NCI-H146 (cell line): ENCODE measurements at regions not wholly inside any gene's neighbourhood (a gene's known extent, or its start where the extent isn't known, plus 50 kb on each side); places are given as distances from the start of the nearest gene placed in this dataset.
"Not testable (repeated sequence)": the region's sequence is repeated elsewhere in the genome, so short reads cannot be mapped to it uniquely, and the experiment has no call there.

Experiments used
- DNase-seq: peaks from one replicate; lab custom pipeline; 2025; lab: John Stamatoyannopoulos, UW

GRCh38 chr21:15203740-15204139 lies 138.9 kb upstream of the NRIP1 start:
- DNase-seq = no peak

GRCh38 chr21:15204140-15204969 lies 139.6 kb upstream of the NRIP1 start:
- no peak for DNase-seq

- no peak for DNase-seq
Observed at GRCh38 chr21:15204970-15205286, 140.1 kb upstream of the NRIP1 start.

- no peak for DNase-seq
Observed at GRCh38 chr21:15206514-15206913, 141.7 kb upstream of the NRIP1 start.

- no peak for DNase-seq
Observed at GRCh38 chr21:15207231-15207630, 142.4 kb upstream of the NRIP1 start.

GRCh38 chr21:15207635-15208370 lies 143.0 kb upstream of the NRIP1 start:
- DNase-seq = no peak

GRCh38 chr21:15208786-15209185 lies 144.0 kb upstream of the NRIP1 start:
- no peak for DNase-seq

- DNase-seq = no peak
Observed at GRCh38 chr21:15209224-15209623, 144.4 kb upstream of the NRIP1 start.

GRCh38 chr21:15210235-15210678 lies 145.5 kb upstream of the NRIP1 start:
- DNase-seq = no peak

- no peak for DNase-seq
Observed at GRCh38 chr21:15211491-15212133, 146.8 kb upstream of the NRIP1 start.

GRCh38 chr21:15212206-15212605 lies 147.4 kb upstream of the NRIP1 start:
- DNase-seq = no peak

- not testable (repeated sequence) for DNase-seq
Observed at GRCh38 chr21:15218476-15218875, 153.7 kb upstream of the NRIP1 start.

GRCh38 chr21:15219039-15219438 lies 154.2 kb upstream of the NRIP1 start:
- DNase-seq = no peak

GRCh38 chr21:15219894-15220293 lies 155.1 kb upstream of the NRIP1 start:
- DNase-seq = no peak

GRCh38 chr21:15221799-15222386 lies 157.1 kb upstream of the NRIP1 start:
- DNase-seq = no peak

- DNase-seq = no peak
Observed at GRCh38 chr21:15222707-15223106, 157.9 kb upstream of the NRIP1 start.

- no peak for DNase-seq
Observed at GRCh38 chr21:15224346-15225086, 159.7 kb upstream of the NRIP1 start.

GRCh38 chr21:15227919-15228318 lies 163.1 kb upstream of the NRIP1 start:
- no peak for DNase-seq

- no peak for DNase-seq
Observed at GRCh38 chr21:15229390-15229789, 164.6 kb upstream of the NRIP1 start.

- no peak for DNase-seq
Observed at GRCh38 chr21:15233611-15234010, 168.8 kb upstream of the NRIP1 start.

GRCh38 chr21:15236111-15236510 lies 171.3 kb upstream of the NRIP1 start:
- DNase-seq = no peak

- DNase-seq = no peak
Observed at GRCh38 chr21:15240848-15241247, 176.0 kb upstream of the NRIP1 start.
